ENCODE measurements at regions not wholly inside any gene's neighbourhood (a gene's known extent, or its start where the extent isn't known, plus 50 kb on each side); places are given as distances from the start of the nearest gene placed in this dataset.

DNA sequence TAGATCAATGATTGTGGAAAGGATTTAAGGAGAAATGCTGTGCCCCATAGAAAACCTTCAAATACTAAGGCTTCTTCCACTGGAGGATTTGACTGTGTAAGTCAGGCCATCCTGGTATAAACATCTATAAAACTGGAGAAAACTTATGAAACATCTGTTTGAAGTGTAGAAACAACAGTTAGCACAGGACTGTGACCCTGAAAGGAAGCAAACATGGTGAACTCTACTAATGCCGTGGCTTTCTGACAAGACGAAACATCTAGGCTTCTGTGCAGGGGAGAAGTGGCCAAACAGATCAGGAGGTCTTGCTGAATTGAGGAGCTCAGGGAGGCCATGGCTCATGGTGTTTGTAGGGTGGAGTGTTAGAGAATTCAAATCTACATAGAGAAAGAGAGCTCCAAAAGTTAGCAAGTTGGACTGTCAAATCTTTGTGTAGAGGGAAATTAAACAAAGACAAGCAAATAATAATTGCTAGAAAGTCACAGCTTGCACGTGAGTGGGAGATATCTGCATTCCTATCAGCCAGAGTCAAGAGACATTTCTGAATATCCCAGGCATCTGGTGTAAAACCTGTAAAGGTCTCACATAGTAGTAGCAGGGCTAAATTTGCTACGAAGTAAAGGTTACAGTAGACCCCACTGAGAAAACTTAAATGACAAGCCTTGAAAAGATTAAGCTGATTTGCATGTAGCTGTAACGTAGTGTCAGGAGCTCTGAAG, 566.8 kb upstream of the B3GALT2 start:
- no peak for TF ChIP-seq ZFX (IDR thresholded peaks at IDR 0.05; ENCODE audit: borderline replicate concordance)
- TF ChIP-seq, protein P1, sequence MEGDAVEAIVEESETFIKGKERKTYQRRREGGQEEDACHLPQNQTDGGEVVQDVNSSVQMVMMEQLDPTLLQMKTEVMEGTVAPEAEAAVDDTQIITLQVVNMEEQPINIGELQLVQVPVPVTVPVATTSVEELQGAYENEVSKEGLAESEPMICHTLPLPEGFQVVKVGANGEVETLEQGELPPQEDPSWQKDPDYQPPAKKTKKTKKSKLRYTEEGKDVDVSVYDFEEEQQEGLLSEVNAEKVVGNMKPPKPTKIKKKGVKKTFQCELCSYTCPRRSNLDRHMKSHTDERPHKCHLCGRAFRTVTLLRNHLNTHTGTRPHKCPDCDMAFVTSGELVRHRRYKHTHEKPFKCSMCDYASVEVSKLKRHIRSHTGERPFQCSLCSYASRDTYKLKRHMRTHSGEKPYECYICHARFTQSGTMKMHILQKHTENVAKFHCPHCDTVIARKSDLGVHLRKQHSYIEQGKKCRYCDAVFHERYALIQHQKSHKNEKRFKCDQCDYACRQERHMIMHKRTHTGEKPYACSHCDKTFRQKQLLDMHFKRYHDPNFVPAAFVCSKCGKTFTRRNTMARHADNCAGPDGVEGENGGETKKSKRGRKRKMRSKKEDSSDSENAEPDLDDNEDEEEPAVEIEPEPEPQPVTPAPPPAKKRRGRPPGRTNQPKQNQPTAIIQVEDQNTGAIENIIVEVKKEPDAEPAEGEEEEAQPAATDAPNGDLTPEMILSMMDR (IDR thresholded peaks at IDR 0.05), result no peak
- H3K27ac ChIP-seq, result no peak overlapping the region

- no peak overlapping the region for H3K27ac ChIP-seq
- TF ChIP-seq, protein P1 (IDR thresholded peaks at IDR 0.05), result no peak
- TF ChIP-seq ZFX (IDR thresholded peaks at IDR 0.05; ENCODE audit: borderline replicate concordance), result no peak
Observed at GRCh38 chr1:193749868-193750267, 563.5 kb upstream of the B3GALT2 start.

DNA sequence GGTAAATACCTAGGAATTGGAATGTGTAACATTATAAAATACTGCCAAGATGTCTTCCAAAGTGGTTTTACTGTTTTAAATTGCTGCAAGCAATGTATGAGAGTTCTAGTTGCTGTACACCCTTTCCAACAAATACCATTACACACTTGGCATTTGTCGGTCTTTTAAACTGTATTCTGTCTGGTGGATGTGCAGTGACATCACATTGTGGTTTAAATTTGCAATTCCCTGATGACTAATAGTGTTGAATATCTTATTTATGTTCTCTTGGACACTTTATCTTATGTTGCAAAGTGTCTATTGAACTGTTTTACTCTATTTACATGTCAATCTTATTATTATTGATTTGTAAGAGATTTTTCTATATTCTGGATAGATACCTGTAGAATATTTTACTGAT, 561.2 kb upstream of the B3GALT2 start:
- TF ChIP-seq, protein P1 (IDR thresholded peaks at IDR 0.05), result no peak
- TF ChIP-seq ZFX (IDR thresholded peaks at IDR 0.05; ENCODE audit: borderline replicate concordance), result no peak
- no peak overlapping the region for H3K27ac ChIP-seq

- no peak for TF ChIP-seq ZFX (IDR thresholded peaks at IDR 0.05; ENCODE audit: borderline replicate concordance)
- TF ChIP-seq, protein P1 (IDR thresholded peaks at IDR 0.05), result no peak
- H3K27ac ChIP-seq, result no peak overlapping the region
Observed at GRCh38 chr1:193741228-193741627, 554.8 kb upstream of the B3GALT2 start.

DNA sequence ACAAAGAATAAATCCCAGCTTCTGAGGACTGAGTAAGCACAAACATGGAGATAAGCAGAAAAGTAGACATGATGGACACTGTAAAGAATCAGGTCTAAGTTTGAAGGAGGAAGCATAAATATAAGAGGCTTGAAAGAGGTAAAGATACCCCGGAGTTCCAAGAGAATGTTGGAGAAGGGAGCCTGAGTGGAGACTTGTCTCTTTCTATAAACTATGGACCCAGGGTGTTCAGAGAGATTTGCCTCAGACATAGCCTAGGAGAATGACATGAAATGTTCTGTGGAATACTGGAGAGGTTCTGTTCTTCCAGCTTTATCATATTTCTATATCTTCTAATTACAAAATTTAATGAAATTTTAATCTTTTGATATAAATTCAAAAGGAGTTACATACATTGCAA, 554.3 kb upstream of the B3GALT2 start:
- H3K27ac ChIP-seq, result no peak overlapping the region
- TF ChIP-seq ZFX (IDR thresholded peaks at IDR 0.05; ENCODE audit: borderline replicate concordance), result no peak
- TF ChIP-seq, protein P1 (IDR thresholded peaks at IDR 0.05), result no peak

DNA sequence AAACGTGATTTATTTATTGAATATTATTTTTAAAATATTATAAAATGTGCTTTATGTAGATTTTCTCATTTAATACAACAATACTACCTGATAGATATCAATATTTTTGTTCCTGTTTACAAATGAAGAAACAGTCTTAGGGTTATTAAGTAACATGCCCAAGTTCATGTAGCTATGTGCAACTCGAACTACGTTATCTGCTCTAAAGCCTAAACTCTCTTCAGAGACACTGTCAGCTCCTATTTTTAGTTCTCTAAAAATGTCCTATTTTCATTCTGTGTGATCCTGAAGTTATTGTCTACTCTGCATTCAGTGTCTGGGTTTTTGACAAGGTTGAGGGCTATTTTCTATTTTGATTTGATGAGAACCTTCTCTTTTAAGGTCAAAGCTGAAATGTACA, 550.1 kb upstream of the B3GALT2 start:
- no peak for TF ChIP-seq ZFX (IDR thresholded peaks at IDR 0.05; ENCODE audit: borderline replicate concordance)
- TF ChIP-seq, protein P1 (IDR thresholded peaks at IDR 0.05), result no peak

DNA sequence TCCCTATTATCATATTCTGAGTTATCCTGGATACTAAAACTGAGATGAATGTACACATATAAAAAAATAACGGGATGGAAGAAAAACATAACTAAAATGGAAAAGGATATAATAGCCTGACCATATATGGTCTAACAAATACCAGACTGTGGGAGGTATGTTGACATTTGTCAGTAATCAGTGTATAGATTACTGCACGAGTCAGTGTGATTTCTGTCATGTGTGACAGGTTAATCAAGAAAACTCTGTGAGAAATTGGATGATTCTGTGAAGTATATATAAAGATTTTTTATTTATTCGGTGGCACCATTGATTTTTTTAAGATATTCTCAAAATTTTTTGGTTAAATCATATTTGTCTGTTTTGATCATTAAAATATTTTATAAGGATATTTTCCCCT, 547.3 kb upstream of the B3GALT2 start:
- TF ChIP-seq, protein P1 (IDR thresholded peaks at IDR 0.05), result no peak
- no peak for TF ChIP-seq ZFX (IDR thresholded peaks at IDR 0.05; ENCODE audit: borderline replicate concordance)

More for the DNA sequence above, 550.1 kb upstream of the B3GALT2 start:
- no peak overlapping the region for H3K27ac ChIP-seq

More for the DNA sequence above, 547.3 kb upstream of the B3GALT2 start:
- no peak overlapping the region for H3K27ac ChIP-seq

Measured in 22Rv1 (cell line).